DND-41 (cell line): ENCODE measurements at regions not wholly inside any gene's neighbourhood (a gene's known extent, or its start where the extent isn't known, plus 50 kb on each side); places are given as distances from the start of the nearest gene placed in this dataset.

Experiments
- ATAC-seq: fragments of 200-7000 bp; cut with Tn5 transposase; 3 replicates; pipeline ENCODE4 v1.9.1; 2021; ENCODE audit warnings: low read depth; ENCODE audit not compliant: insufficient read depth
- DNase-seq: peaks from one replicate; pipeline ENCODE4 v3.0.0-alpha.2; 2020
- H2AFZ ChIP-seq: 2 replicates; pipeline ENCODE4 v1.6.0; 2012; ENCODE audit warnings: low read depth, low read length
- H3K27ac ChIP-seq: 2 replicates; pipeline ENCODE4 v1.5.1; 2012; ENCODE audit warnings: low read length, inconsistent platforms
- H3K27me3 ChIP-seq: fragments of 200-600 bp; sonication (generic); 2 replicates; pipeline ENCODE4 v1.6.0; 2012; ENCODE audit warnings: low read length, mild to moderate bottlenecking, inconsistent platforms; ENCODE audit not compliant: insufficient read depth, poor library complexity
- H3K36me3 ChIP-seq: 2 replicates; pipeline ENCODE4 v1.5.1; 2012; ENCODE audit warnings: low read length, inconsistent platforms; ENCODE audit not compliant: insufficient read depth
- H3K4me1 ChIP-seq: 2 replicates; pipeline ENCODE4 v1.5.1; 2012; ENCODE audit warnings: mild to moderate bottlenecking, low read length; ENCODE audit not compliant: insufficient read depth
- H3K4me2 ChIP-seq: 2 replicates; pipeline ENCODE4 v1.6.0; 2012; ENCODE audit warnings: mild to moderate bottlenecking, moderate library complexity, low read length, inconsistent platforms; ENCODE audit not compliant: insufficient read depth
- H3K4me3 ChIP-seq, 2 experiments: fragments of 200-600 bp in 1 of 2; shearing (Covaris generic) in 1 of 2; 2 replicates each; pipeline ENCODE4 v1.5.1; 2012 to 2016; ENCODE audit warnings: inconsistent platforms in 2 of 2, low read length in 2 of 2, mild to moderate bottlenecking in 2 of 2, low read depth in 1 of 2, moderate library complexity in 1 of 2
- H3K79me2 ChIP-seq: 2 replicates; pipeline ENCODE4 v1.6.0; 2012; ENCODE audit warnings: low read length, inconsistent platforms; ENCODE audit not compliant: insufficient read depth
- H3K9ac ChIP-seq: 2 replicates; pipeline ENCODE4 v1.6.0; 2012; ENCODE audit warnings: low read depth, mild to moderate bottlenecking, inconsistent platforms, low read length, moderate library complexity
- H3K9me3 ChIP-seq: 2 replicates; pipeline ENCODE4 v1.5.1; 2012; ENCODE audit warnings: low read length, moderate library complexity, mild to moderate bottlenecking, inconsistent platforms; ENCODE audit not compliant: insufficient read depth, severe bottlenecking
- H4K20me1 ChIP-seq: 2 replicates; pipeline ENCODE4 v1.6.0; 2012; ENCODE audit warnings: low read length; ENCODE audit not compliant: insufficient read depth
- CTCF ChIP-seq: IDR thresholded peaks from 2 replicates; pipeline ENCODE4 v1.5.1; 2012; ENCODE audit warnings: borderline replicate concordance, low read length, moderate library complexity, mild to moderate bottlenecking; ENCODE audit not compliant: poor library complexity, severe bottlenecking; ENCODE audit errors: extremely low read depth
- EZH2 ChIP-seq: IDR thresholded peaks from 3 replicates; pipeline ENCODE4 v1.6.1; 2012; ENCODE audit warnings: borderline replicate concordance, low read depth, mild to moderate bottlenecking, moderate library complexity, low read length, inconsistent platforms; ENCODE audit not compliant: severe bottlenecking

GRCh38 chr2:48026865-48027264 is 120.6 kb upstream of the FBXO11 start:
- ATAC-seq: no peak
- H3K27me3 ChIP-seq: peaks cover 26% of the 10 kb centered on the region

DNA sequence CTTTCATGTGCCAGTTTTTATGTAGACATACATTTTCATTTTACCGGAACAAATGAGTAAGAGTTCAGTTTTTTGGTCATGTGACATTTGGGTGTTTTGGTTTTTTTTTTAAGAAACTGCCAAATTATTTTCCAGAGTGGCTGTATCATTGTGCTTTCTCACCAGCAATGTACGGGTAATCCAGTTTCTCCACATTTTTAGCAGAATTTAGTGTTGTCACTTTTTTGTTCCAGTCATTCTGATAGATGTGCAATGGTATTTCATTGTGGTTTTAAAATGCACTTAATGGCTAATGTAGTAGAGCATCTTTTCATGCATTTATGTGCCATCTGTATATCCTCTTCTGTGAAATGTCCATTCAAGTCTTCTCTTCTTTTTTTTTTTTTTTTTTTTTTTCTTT is 126.5 kb upstream of the FBXO11 start:
- H3K27me3 ChIP-seq: peaks cover 8% of the 10 kb centered on the region
- H3K9ac ChIP-seq: no peak overlapping the region
- H2AFZ ChIP-seq: no peak overlapping the region
- H3K4me2 ChIP-seq: no peak overlapping the region
- H3K4me3 ChIP-seq: no peak overlapping the region
- H4K20me1 ChIP-seq: no peaks in the 10 kb centered on the region
- H3K4me1 ChIP-seq: no peaks in the 10 kb centered on the region
- no peak overlapping the region for H3K27ac ChIP-seq
- ATAC-seq: no peak
- no peak for DNase-seq
- H3K36me3 ChIP-seq: no peaks in the 10 kb centered on the region
- no peak for TF ChIP-seq EZH2
- no peak for TF ChIP-seq CTCF
- H3K9me3 ChIP-seq: no peaks in the 10 kb centered on the region
- H3K79me2 ChIP-seq: no peaks in the 10 kb centered on the region

More at GRCh38 chr2:48026865-48027264, 120.6 kb upstream of the FBXO11 start:
- no peak overlapping the region for H2AFZ ChIP-seq
- H3K27ac ChIP-seq: no peak overlapping the region
- no peaks in the 10 kb centered on the region for H4K20me1 ChIP-seq
- no peak overlapping the region for H3K9ac ChIP-seq
- no peaks in the 10 kb centered on the region for H3K9me3 ChIP-seq
- no peak for TF ChIP-seq CTCF
- TF ChIP-seq EZH2: no peak
- H3K4me1 ChIP-seq: no peaks in the 10 kb centered on the region
- no peak overlapping the region for H3K4me2 ChIP-seq
- no peaks in the 10 kb centered on the region for H3K36me3 ChIP-seq
- no peak for DNase-seq
- H3K4me3 ChIP-seq: no peak overlapping the region
- no peaks in the 10 kb centered on the region for H3K79me2 ChIP-seq

DNA sequence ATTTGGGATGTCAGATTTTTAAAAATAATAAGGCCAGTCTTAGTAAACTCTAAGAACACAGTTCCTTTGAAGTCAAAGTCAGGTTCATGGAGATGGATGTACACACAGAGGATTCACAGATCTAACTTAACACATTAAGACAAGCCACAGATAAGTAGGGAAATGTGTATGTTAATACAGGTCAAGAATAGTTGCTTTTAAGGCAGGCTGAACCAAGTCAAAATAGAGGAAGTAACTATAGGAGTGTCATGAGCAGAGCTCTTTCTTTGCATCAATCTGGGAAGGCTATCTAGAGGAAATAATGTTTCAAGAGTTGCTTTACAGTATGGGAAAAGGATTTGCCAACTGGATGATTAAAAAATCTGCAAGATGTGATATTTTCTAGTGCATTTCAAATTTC is 128.0 kb upstream of the FBXO11 start:
- TF ChIP-seq EZH2: no peak
- no peak for TF ChIP-seq CTCF

GRCh38 chr2:48036312-48036711 is 130.0 kb upstream of the FBXO11 start:
- ATAC-seq: no peak

More for the DNA sequence above, 128.0 kb upstream of the FBXO11 start:
- H3K4me3 ChIP-seq: no peak overlapping the region
- no peak overlapping the region for H2AFZ ChIP-seq
- H3K36me3 ChIP-seq: no peaks in the 10 kb centered on the region
- no peaks in the 10 kb centered on the region for H4K20me1 ChIP-seq
- no peak overlapping the region for H3K9ac ChIP-seq
- ATAC-seq (no peak), DNase-seq (no peak)
- H3K27ac ChIP-seq: no peak overlapping the region
- no peaks in the 10 kb centered on the region for H3K4me1 ChIP-seq
- H3K79me2 ChIP-seq: no peaks in the 10 kb centered on the region
- H3K27me3 ChIP-seq: peaks cover 3% of the 10 kb centered on the region
- no peak overlapping the region for H3K4me2 ChIP-seq
- no peaks in the 10 kb centered on the region for H3K9me3 ChIP-seq

More at GRCh38 chr2:48036312-48036711, 130.0 kb upstream of the FBXO11 start:
- TF ChIP-seq EZH2 (no peak), CTCF (no peak)
- Histone ChIP-seq H3K4me3 (no peak overlapping the region), H2AFZ (no peak overlapping the region), H3K9me3 (no peaks in the 10 kb centered on the region), H3K27ac (no peak overlapping the region), H3K27me3 (no peaks in the 10 kb centered on the region), H4K20me1 (no peaks in the 10 kb centered on the region), H3K36me3 (no peaks in the 10 kb centered on the region), H3K9ac (no peak overlapping the region), H3K79me2 (no peaks in the 10 kb centered on the region), H3K4me1 (no peaks in the 10 kb centered on the region), H3K4me2 (no peak overlapping the region)
- DNase-seq: no peak
